HG03442 (cell line): ENCODE measurements at regions not wholly inside any gene's neighbourhood (a gene's known extent, or its start where the extent isn't known, plus 50 kb on each side); places are given as distances from the start of the nearest gene placed in this dataset.

Experiments used
- ATAC-seq: cut with Tn5 transposase; IDR thresholded peaks from one replicate; pipeline ENCODE4 v1.9.1; 2021; ENCODE audit warnings: mild to moderate bottlenecking, moderate library complexity; ENCODE audit not compliant: unreplicated experiment

DNA sequence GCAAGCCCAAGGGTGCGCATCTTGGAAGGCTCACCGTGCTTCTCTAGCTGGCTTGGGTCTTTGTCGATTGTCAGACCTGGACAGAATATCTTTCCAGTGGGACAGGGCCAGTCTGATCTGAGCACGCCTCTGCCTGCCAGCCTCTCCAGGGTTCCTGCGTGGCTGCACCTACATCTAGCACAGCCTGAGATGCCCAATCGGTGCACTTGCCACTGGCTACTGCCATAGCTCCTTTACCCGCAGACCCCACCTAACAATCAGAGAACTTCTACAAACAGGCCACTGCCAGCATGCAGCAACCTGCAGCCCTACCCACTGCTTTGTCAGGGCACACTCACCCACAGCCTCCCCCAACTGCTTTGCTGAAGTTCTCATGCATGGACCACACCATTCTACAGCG is 56.7 kb upstream of the PHACTR3 start:
- ATAC-seq, result no peak
